AG09319 (cell line): ENCODE measurements at regions not wholly inside any gene's neighbourhood (a gene's known extent, or its start where the extent isn't known, plus 50 kb on each side); places are given as distances from the start of the nearest gene placed in this dataset.

Experiments
- DNase-seq: peaks from one replicate; pipeline ENCODE4 v3.0.0-alpha.2; 2010; ENCODE audit warnings: low read depth; ENCODE audit errors: extremely low read depth
- CTCF ChIP-seq: IDR thresholded peaks from 2 replicates; pipeline ENCODE4 v1.5.1; 2011; ENCODE audit warnings: low read depth, mild to moderate bottlenecking, inconsistent platforms, low read length, moderate library complexity

- TF ChIP-seq CTCF: no peak
- DNase-seq: no peak
These were observed 585.8 kb downstream of the BUD13 start for GRCh38 chr11:116187026-116187425.

- DNase-seq: no peak
- no peak for TF ChIP-seq CTCF
These were observed 587.2 kb downstream of the BUD13 start for GRCh38 chr11:116185551-116185950.

- TF ChIP-seq CTCF: no peak
These were observed 588.0 kb downstream of the BUD13 start for GRCh38 chr11:116184763-116185162.

GRCh38 chr11:116182356-116182966, 590.3 kb downstream of the BUD13 start:
- TF ChIP-seq CTCF: no peak
- no peak for DNase-seq

More at GRCh38 chr11:116184763-116185162, 588.0 kb downstream of the BUD13 start:
- no peak for DNase-seq

- TF ChIP-seq CTCF: no peak
- no peak for DNase-seq
These were observed 591.8 kb downstream of the BUD13 start for GRCh38 chr11:116180806-116181600.

GRCh38 chr11:116179401-116179800, 593.4 kb downstream of the BUD13 start:
- no peak for TF ChIP-seq CTCF
- no peak for DNase-seq

- no peak for TF ChIP-seq CTCF
- no peak for DNase-seq
These were observed 595.1 kb downstream of the BUD13 start for GRCh38 chr11:116177521-116178210.
